ENCODE measurements at regions not wholly inside any gene's neighbourhood (a gene's known extent, or its start where the extent isn't known, plus 50 kb on each side); places are given as distances from the start of the nearest gene placed in this dataset.

- Histone ChIP-seq H3K27ac (no peak overlapping the region), H3K36me3 (no peaks in the 10 kb centered on the region), H3K4me1 (no peaks in the 10 kb centered on the region), H3K4me3 (no peak overlapping the region), H3K27me3 (no peaks in the 10 kb centered on the region), H3K9me3 (no peaks in the 10 kb centered on the region)
- no peak for TF ChIP-seq CTCF (IDR thresholded peaks at IDR 0.05)
- DNase-seq (ENCODE audit: low spot score): no peak
Measured at GRCh38 chr1:241408170-241408569, 51.2 kb upstream of the RGS7 start.
